H9 (cell line): ENCODE measurements at regions not wholly inside any gene's neighbourhood (a gene's known extent, or its start where the extent isn't known, plus 50 kb on each side); places are given as distances from the start of the nearest gene placed in this dataset.

Experiments used
- DNase-seq: peaks from one replicate; pipeline ENCODE4 v3.0.0-alpha.2; 2017
- H2AFZ ChIP-seq: one replicate; pipeline ENCODE4 v1.6.1; 2013; ENCODE audit warnings: mild to moderate bottlenecking, low read length, control low read depth, moderate library complexity
- H2AK5ac ChIP-seq: 2 replicates; pipeline ENCODE4 v1.6.1; 2013; ENCODE audit warnings: low read length, control low read depth, mixed read lengths; ENCODE audit not compliant: insufficient read length
- H2BK120ac ChIP-seq: one replicate; pipeline ENCODE4 v1.6.1; 2013; ENCODE audit warnings: low read depth, mild to moderate bottlenecking, low read length, control low read depth, inconsistent platforms; ENCODE audit not compliant: poor library complexity, severe bottlenecking
- H2BK12ac ChIP-seq: 2 replicates; pipeline ENCODE4 v1.6.1; 2013; ENCODE audit warnings: low read length, control low read depth, mixed read lengths, low read depth; ENCODE audit not compliant: insufficient read length
- H2BK15ac ChIP-seq: 2 replicates; pipeline ENCODE4 v1.6.1; 2013; ENCODE audit warnings: low read depth, low read length, control low read depth
- H2BK20ac ChIP-seq: one replicate; pipeline ENCODE4 v1.6.1; 2013; ENCODE audit warnings: low read depth, mild to moderate bottlenecking, low read length, control low read depth, inconsistent platforms; ENCODE audit not compliant: poor library complexity, severe bottlenecking
- H2BK5ac ChIP-seq: 2 replicates; pipeline ENCODE4 v1.6.1; 2013; ENCODE audit warnings: low read length, control low read depth, mixed read lengths; ENCODE audit not compliant: insufficient read length
- H3K14ac ChIP-seq: 2 replicates; pipeline ENCODE4 v1.6.1; 2013; ENCODE audit warnings: low read length, control low read depth; ENCODE audit not compliant: insufficient read depth
- H3K18ac ChIP-seq: 2 replicates; pipeline ENCODE4 v1.6.1; 2013; ENCODE audit warnings: low read depth, mild to moderate bottlenecking, mixed read lengths, low read length, control low read depth; ENCODE audit not compliant: insufficient read length
- H3K23ac ChIP-seq: 2 replicates; pipeline ENCODE4 v1.6.1; 2013; ENCODE audit warnings: low read length, control low read depth, mixed read lengths, low read depth; ENCODE audit not compliant: insufficient read length
- H3K23me2 ChIP-seq: 2 replicates; pipeline ENCODE4 v1.6.1; 2013; ENCODE audit warnings: low read depth, mild to moderate bottlenecking, mixed read lengths, low read length, control low read depth; ENCODE audit not compliant: insufficient read length, poor library complexity, severe bottlenecking
- H3K27ac ChIP-seq: 2 replicates; pipeline ENCODE4 v1.5.1; 2013; ENCODE audit warnings: low read length, control low read depth, mixed read lengths, low read depth; ENCODE audit not compliant: insufficient read length
- H3K27me3 ChIP-seq: 2 replicates; pipeline ENCODE4 v1.6.1; 2013; ENCODE audit warnings: low read length, control low read depth, inconsistent platforms; ENCODE audit not compliant: insufficient read depth
- H3K4ac ChIP-seq: 2 replicates; pipeline ENCODE4 v1.6.1; 2013; ENCODE audit warnings: low read depth, mild to moderate bottlenecking, control low read depth, inconsistent platforms, low read length, moderate library complexity
- H3K4me1 ChIP-seq: 2 replicates; pipeline ENCODE4 v1.6.1; 2013; ENCODE audit warnings: low read length, control low read depth, inconsistent platforms; ENCODE audit not compliant: insufficient read depth
- H3K4me2 ChIP-seq: 2 replicates; pipeline ENCODE4 v1.6.1; 2013; ENCODE audit warnings: low read length, control low read depth, mixed read lengths; ENCODE audit not compliant: insufficient read length, insufficient read depth
- H3K56ac ChIP-seq: 2 replicates; pipeline ENCODE4 v1.6.1; 2013; ENCODE audit warnings: low read depth, mild to moderate bottlenecking, mixed read lengths, low read length, control low read depth; ENCODE audit not compliant: insufficient read length
- H3K79me1 ChIP-seq: 2 replicates; pipeline ENCODE4 v1.6.1; 2013; ENCODE audit warnings: low read depth, mild to moderate bottlenecking, moderate library complexity, low read length, control low read depth, inconsistent platforms; ENCODE audit not compliant: insufficient read depth, poor library complexity, severe bottlenecking
- H3K79me2 ChIP-seq: 2 replicates; pipeline ENCODE4 v1.6.1; 2013; ENCODE audit warnings: low read length, control low read depth, inconsistent platforms; ENCODE audit not compliant: insufficient read depth
- H3K9ac ChIP-seq: 2 replicates; pipeline ENCODE4 v1.6.1; 2013; ENCODE audit warnings: low read length, control low read depth, mixed read lengths; ENCODE audit not compliant: insufficient read length; ENCODE audit errors: extremely low read depth
- H3K9me3 ChIP-seq: one replicate; pipeline ENCODE4 v1.6.1; 2013; ENCODE audit warnings: low read depth, low read length, inconsistent platforms; ENCODE audit not compliant: control insufficient read depth
- H3T11ph ChIP-seq: one replicate; pipeline ENCODE4 v1.6.1; 2013; ENCODE audit warnings: mild to moderate bottlenecking, low read length, control low read depth, inconsistent platforms
- H4K20me1 ChIP-seq: one replicate; pipeline ENCODE4 v1.6.1; 2013; ENCODE audit not compliant: control insufficient read depth, insufficient read length, insufficient read depth
- H4K5ac ChIP-seq: 2 replicates; pipeline ENCODE4 v1.6.1; 2013; ENCODE audit warnings: low read depth, mild to moderate bottlenecking, mixed read lengths, low read length, control low read depth; ENCODE audit not compliant: insufficient read length
- H4K8ac ChIP-seq: replicated peaks from 2 replicates; pipeline ENCODE4 v1.6.1; 2013; ENCODE audit warnings: low read length, control low read depth, mixed read lengths, low read depth; ENCODE audit not compliant: insufficient read length
- H4K91ac ChIP-seq: 2 replicates; pipeline ENCODE4 v1.6.1; 2013; ENCODE audit warnings: low read depth, mild to moderate bottlenecking, moderate library complexity, mixed read lengths, low read length, control low read depth; ENCODE audit not compliant: insufficient read length
- H3K27ac Mint-ChIP-seq, 3 experiments: 2 replicates in 2 of 3; 3 replicates in 1 of 3; pipeline ENCODE4 v1.8.0; 2020 to 2021; ENCODE audit warnings: mixed read lengths in 3 of 3, mild to moderate bottlenecking in 1 of 3, moderate library complexity in 1 of 3
- H3K27me3 Mint-ChIP-seq: 2 replicates; pipeline ENCODE4 v1.8.0; 2021; ENCODE audit warnings: low read depth, mild to moderate bottlenecking, moderate library complexity, mixed read lengths
- H3K36me3 Mint-ChIP-seq, 3 experiments: 2 replicates in 2 of 3; 3 replicates in 1 of 3; pipeline ENCODE4 v1.8.0; 2020 to 2021; ENCODE audit warnings: low read depth in 3 of 3, mixed read lengths in 3 of 3; ENCODE audit not compliant: insufficient read depth in 1 of 3
- H3K4me1 Mint-ChIP-seq, 2 experiments: 2 replicates each; pipeline ENCODE4 v1.8.0; 2020; ENCODE audit warnings: mixed read lengths in 2 of 2
- H3K4me3 Mint-ChIP-seq, 2 experiments: 2 replicates in 1 of 2; 3 replicates in 1 of 2; pipeline ENCODE4 v1.8.0; 2020 to 2021; ENCODE audit warnings: mild to moderate bottlenecking in 2 of 2, mixed read lengths in 2 of 2, moderate library complexity in 1 of 2
- H3K9me3 Mint-ChIP-seq, 2 experiments: 2 replicates in 1 of 2; 3 replicates in 1 of 2; pipeline ENCODE4 v1.8.0; 2020; ENCODE audit warnings: mild to moderate bottlenecking in 2 of 2, mixed read lengths in 2 of 2, moderate library complexity in 1 of 2
- WGBS: extraction: QIAGEN DNeasy Blood & Tissue Kit; methylation state at CpG from one replicate; pipeline ENCODE4 v1.1.7; 2013; ENCODE audit warnings: missing lambda C conversion rate, low lambda C conversion rate, mixed read lengths; ENCODE audit not compliant: insufficient read length; ENCODE audit errors: extremely low coverage; 5-methylcytosine and 5-hydroxymethylcytosine counted together
- TF ChIP-seq, protein P1 (sequence below): fragments of 200-600 bp; sonication (generic); conservative IDR thresholded peaks from 3 replicates; pipeline ENCODE4 v1.8.0; 2021; ENCODE audit warnings: antibody characterized with exemption, mild to moderate bottlenecking

DNA sequence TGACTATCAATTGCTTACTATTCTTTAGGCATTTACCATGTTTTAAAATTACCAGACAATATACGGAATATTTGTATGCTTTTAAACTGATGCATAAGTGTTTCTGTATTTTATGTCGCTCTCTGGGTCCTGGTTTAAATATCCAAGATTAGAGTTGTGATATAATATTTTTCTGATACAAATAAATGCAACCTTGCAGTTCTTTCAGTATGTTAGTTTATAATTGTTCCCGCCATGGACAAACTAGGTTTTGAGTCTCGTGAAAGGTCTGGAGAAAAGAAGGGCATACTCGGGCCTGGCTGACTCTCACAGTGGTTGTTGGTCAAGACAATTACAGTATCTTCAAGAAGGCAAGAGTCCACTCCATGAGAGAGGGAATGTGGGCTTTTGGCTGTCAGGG, 72.6 kb upstream of the AJAP1 start:
- Histone ChIP-seq H2BK15ac (no peak overlapping the region), H3K23me2 (no peaks in the 10 kb centered on the region), H2BK5ac (no peak overlapping the region), H3K23ac (no peak overlapping the region), H3K9ac (no peak overlapping the region), H3T11ph (no peak overlapping the region), H3K9me3 (no peaks in the 10 kb centered on the region), H2AK5ac (no peak overlapping the region), H2BK120ac (no peak overlapping the region), H4K8ac (no peak overlapping the region), H3K14ac (no peak overlapping the region), H4K5ac (no peak overlapping the region), H3K4ac (no peak overlapping the region), H2AFZ (no peak overlapping the region), H2BK12ac (no peak overlapping the region), H3K4me1 (no peaks in the 10 kb centered on the region), H3K4me2 (no peak overlapping the region), H4K91ac (no peak overlapping the region), H3K56ac (no peak overlapping the region), H3K79me1 (no peaks in the 10 kb centered on the region), H2BK20ac (no peak overlapping the region), H3K79me2 (no peaks in the 10 kb centered on the region), H3K18ac (no peak overlapping the region), H3K27ac (no peak overlapping the region), H4K20me1 (no peaks in the 10 kb centered on the region), H3K27me3 (no peaks in the 10 kb centered on the region)
- H3K4me3 Mint-ChIP-seq: no peak overlapping the region
- no peak for DNase-seq
- TF ChIP-seq, protein P1, sequence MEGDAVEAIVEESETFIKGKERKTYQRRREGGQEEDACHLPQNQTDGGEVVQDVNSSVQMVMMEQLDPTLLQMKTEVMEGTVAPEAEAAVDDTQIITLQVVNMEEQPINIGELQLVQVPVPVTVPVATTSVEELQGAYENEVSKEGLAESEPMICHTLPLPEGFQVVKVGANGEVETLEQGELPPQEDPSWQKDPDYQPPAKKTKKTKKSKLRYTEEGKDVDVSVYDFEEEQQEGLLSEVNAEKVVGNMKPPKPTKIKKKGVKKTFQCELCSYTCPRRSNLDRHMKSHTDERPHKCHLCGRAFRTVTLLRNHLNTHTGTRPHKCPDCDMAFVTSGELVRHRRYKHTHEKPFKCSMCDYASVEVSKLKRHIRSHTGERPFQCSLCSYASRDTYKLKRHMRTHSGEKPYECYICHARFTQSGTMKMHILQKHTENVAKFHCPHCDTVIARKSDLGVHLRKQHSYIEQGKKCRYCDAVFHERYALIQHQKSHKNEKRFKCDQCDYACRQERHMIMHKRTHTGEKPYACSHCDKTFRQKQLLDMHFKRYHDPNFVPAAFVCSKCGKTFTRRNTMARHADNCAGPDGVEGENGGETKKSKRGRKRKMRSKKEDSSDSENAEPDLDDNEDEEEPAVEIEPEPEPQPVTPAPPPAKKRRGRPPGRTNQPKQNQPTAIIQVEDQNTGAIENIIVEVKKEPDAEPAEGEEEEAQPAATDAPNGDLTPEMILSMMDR: no peak
- H3K27ac Mint-ChIP-seq: no peak overlapping the region
- peaks cover 49% of the 10 kb centered on the region for H3K27me3 Mint-ChIP-seq
- H3K4me1 Mint-ChIP-seq: peaks cover 2 to 4% of the 10 kb centered on the region in 2 experiments
- no CpG with 5 or more reads among the region's 5 CpGs for WGBS
- H3K9me3 Mint-ChIP-seq: peaks cover 8 to 10% of the 10 kb centered on the region in 2 experiments; a peak in 3 of 5 replicates
- H3K36me3 Mint-ChIP-seq: no peaks in the 10 kb centered on the region
